Vagina (tissue), 2 donors: ENCODE measurements at regions not wholly inside any gene's neighbourhood (a gene's known extent, or its start where the extent isn't known, plus 50 kb on each side); places are given as distances from the start of the nearest gene placed in this dataset.

Source experiments
- CTCF ChIP-seq, 3 experiments: fragments of 450-650 bp in 2 of 3; fragments of 200-600 bp in 1 of 3; sonication (generic) in 1 of 3; IDR thresholded peaks; one replicate each; pipeline ENCODE4 v1.5.1; 2017 to 2019; ENCODE audit warnings: antibody characterized with exemption in 3 of 3, mild to moderate bottlenecking in 2 of 3, moderate library complexity in 2 of 3
- POLR2A ChIP-seq, 2 donors: fragments of 450-650 bp; IDR thresholded peaks; one replicate each; pipeline ENCODE4 v1.6.1; 2017; ENCODE audit warnings: antibody characterized with exemption in 2 of 2, mild to moderate bottlenecking in 2 of 2, moderate library complexity in 2 of 2
- POLR2AphosphoS5 ChIP-seq, 2 donors: sonication (generic); formaldehyde crosslinking; IDR thresholded peaks; one replicate each; pipeline ENCODE4 v1.9.0; 2017; ENCODE audit warnings: antibody characterized with exemption in 2 of 2, mild to moderate bottlenecking in 2 of 2, low read depth in 1 of 2; ENCODE audit not compliant: insufficient read depth in 1 of 2

GRCh38 chr10:56805022-56805421, 444.0 kb upstream of the ZWINT start:
- TF ChIP-seq CTCF (IDR thresholded peaks at IDR 0.05) (no peak), POLR2AphosphoS5 (IDR thresholded peaks at IDR 0.05; ENCODE audit: insufficient read depth in 1 of 2, low read depth in 1 of 2) (no peak), POLR2A (IDR thresholded peaks at IDR 0.05) (no peak)
